Activated CD4-positive, alpha-beta T cell treated with anti-CD3 and anti-CD28 coated beads for 1 hour (primary cell): ENCODE measurements at regions not wholly inside any gene's neighbourhood (a gene's known extent, or its start where the extent isn't known, plus 50 kb on each side); places are given as distances from the start of the nearest gene placed in this dataset.

Experiments
- DNase-seq: peaks from one replicate; pipeline ENCODE4 v3.0.0-alpha.2; 2020

DNA sequence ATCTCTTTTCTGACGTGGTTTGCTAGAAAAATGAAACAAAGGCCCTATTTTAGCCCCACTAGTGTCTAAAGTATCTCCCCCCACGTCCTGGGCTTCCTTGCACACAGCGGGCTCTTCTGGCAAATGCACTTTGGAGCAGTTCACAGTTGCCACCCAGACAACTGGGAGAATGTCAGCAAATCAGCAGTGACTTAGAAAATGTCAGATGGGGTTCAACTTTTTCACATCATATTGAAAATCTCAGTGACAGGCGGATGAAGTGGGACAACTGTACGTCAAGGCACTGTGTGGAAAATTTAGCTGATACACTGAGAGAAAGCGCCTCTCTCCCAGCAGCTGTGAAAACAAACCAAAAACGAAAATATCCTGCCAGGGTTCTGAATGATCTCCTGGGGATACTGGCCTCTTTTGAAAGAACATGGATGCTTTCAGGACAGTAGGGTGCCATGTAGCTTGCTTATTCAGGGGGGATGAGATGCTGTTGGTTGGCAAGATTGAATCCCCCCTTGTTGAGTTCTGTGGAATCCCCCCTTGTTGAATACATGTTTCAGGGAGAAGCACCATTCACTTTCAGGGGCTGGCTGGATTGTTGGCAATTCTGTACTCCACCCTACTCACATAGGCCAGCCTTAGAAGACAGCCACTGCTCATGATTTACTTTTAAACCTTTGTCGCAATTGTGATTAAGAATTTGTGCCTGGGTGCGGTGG lies 372.8 kb upstream of the CELF2 start:
- no peak for DNase-seq

DNA sequence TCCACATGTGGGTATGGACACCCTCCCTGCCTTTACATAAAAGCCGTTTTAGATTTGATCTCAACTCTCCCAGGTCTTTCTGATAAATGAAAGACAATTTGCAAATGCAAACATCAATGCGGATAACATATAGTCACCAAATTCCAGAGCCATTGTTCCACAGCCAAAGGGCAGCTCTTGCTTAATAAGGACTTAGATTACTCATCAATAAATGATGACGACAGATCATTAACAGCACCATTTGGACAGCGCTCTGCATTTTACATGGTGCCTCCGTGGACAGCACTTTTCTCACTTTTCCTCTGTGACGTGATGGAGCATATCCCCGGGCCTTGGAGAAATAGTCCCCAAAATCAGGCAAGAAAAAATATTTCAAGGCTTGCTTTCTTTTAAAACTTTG lies 370.3 kb upstream of the CELF2 start:
- DNase-seq = no peak

- no peak for DNase-seq
Measured at GRCh38 chr10:10657139-10657760, 360.4 kb upstream of the CELF2 start.

DNA sequence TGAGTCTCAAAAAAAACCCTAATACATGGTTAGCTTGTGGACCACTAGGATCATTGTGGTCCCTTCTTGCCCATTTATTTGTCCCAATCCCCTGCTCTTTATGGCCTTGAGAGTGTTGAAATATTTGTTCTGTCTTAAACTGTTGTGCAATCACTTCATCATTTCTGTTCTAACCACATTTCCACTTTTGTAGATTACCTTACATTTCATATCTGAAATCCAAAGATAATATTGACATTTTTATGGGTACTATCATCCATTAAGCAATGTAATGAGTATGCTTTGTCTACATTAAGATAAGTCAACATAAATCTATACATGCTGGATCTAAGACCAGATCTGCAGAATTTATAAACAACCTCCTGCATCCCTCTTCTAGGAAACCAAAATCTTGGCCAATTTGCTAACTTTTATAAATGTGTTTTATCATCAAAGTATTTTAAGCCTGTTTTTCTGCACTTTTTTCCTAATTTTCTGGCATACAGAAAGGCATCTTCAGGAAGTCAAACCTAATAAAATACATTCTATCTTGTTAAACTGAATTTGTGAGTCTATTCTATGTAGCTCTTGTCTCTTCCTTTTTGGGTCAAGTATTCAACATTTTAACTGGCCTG lies 359.4 kb upstream of the CELF2 start:
- no peak for DNase-seq

- DNase-seq = no peak
Measured at GRCh38 chr10:10660054-10660453, 357.6 kb upstream of the CELF2 start.

GRCh38 chr10:10661176-10661575 lies 356.5 kb upstream of the CELF2 start:
- no peak for DNase-seq

GRCh38 chr10:10662716-10663408 lies 354.8 kb upstream of the CELF2 start:
- no peak for DNase-seq

DNA sequence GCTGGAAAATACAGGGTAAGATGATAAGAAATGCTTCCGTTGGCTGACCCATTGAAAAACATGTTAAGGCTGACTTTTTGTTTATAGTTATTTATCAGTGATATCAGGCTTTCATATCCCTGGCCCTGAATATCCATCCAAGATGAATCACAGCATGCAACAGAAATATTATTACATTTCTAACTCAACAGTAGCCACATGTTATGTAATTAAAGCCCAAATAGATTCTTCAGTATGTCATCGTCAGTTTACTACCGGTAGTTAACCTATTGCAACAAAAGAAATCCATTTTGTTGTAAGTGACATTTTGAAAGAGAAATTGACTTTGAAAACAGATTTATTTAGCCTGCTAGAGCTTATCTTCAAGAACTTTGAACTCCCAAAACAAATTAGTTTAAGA lies 354.1 kb upstream of the CELF2 start:
- no peak for DNase-seq

DNA sequence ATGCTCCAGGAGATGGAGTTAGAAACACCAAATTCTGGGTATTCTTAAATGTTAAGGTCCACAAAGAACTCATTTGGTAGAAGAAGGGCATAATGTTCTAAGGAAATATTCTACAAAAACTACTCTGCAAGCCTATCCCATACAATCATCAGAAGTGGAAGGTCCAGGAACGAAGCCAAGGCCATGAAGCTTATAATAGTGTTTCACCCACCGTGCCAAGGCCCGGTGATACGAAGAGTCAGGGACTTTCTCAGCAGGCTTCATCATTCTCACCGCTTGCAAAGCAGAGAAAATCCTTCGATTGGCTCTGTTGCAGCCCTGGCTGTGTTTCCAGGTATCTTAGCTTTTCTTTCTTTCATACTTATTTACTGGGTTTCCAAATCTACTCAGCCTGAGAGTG lies 351.9 kb upstream of the CELF2 start:
- no peak for DNase-seq

DNA sequence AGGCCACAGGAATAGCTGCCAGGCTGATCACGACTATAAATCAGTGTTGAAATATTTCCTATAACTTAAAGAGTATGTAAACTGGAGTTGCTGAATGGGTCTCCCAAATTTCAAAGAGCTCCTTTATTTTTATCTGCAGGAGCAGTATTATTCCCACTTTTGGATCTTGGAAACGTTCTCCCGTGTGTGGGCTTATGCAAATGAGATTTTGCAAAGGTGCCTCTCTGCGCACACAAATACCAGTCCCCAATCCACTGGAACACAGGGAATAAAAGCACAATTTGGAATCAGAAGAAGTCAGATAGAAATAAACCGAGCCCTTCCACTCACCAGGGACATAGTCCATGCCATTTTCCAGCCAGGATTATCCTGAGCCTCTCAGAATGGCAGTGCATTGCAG lies 350.2 kb upstream of the CELF2 start:
- DNase-seq = no peak

DNA sequence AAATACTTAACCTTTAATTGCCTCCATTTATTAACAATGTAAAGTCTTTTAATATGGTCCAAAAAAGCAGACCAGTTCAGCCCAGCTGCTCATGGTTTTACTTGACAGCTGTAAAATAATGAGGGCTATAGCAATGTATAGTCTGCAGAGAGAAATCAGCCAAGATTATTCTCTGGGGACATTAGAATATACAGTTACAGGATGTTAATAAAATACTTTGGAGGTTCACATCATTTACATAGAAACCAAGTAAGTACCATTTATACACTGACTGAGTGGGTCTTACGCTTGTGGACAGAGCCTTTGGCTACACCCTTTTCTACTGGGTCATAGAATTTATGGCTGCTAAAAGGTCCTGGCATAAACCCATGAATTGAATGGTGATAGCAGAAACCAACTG lies 340.7 kb upstream of the CELF2 start:
- DNase-seq = no peak

- no peak for DNase-seq
Measured at GRCh38 chr10:10677479-10677878, 340.2 kb upstream of the CELF2 start.

GRCh38 chr10:10680496-10680895 lies 337.2 kb upstream of the CELF2 start:
- no peak for DNase-seq

GRCh38 chr10:10684972-10685371 lies 332.7 kb upstream of the CELF2 start:
- DNase-seq = no peak

- DNase-seq = no peak
Measured at GRCh38 chr10:10685566-10685965, 332.1 kb upstream of the CELF2 start.

- DNase-seq = no peak
Measured at GRCh38 chr10:10687751-10688150, 329.9 kb upstream of the CELF2 start.

DNA sequence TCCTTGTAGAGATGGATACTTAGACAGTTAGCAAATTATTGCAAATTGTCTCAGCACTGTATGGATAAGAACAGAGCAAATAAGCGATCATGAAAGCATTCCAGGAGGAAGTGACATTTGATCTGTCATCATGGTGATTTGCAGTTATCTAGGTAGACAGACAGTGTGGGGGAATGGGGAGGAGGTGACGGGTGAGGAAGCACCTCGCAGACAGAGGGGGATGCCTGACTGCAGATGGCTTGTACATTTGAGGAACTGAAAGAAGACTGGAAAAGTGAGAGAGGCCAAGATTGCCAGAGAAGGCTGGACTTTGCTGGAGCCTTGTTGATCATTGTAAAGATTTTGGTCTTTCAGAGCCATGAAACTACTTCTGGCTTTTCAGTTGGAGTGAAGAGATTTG lies 318.2 kb upstream of the CELF2 start:
- no peak for DNase-seq

GRCh38 chr10:10701084-10701611 lies 316.5 kb upstream of the CELF2 start:
- no peak for DNase-seq

GRCh38 chr10:10702211-10702610 lies 315.5 kb upstream of the CELF2 start:
- DNase-seq = no peak

- DNase-seq = no peak
Measured at GRCh38 chr10:10703382-10703781, 314.3 kb upstream of the CELF2 start.

- no peak for DNase-seq
Measured at GRCh38 chr10:10712155-10712704, 305.4 kb upstream of the CELF2 start.

GRCh38 chr10:10714327-10714726 lies 303.3 kb upstream of the CELF2 start:
- no peak for DNase-seq

GRCh38 chr10:10716972-10717371 lies 300.7 kb upstream of the CELF2 start:
- no peak for DNase-seq
